GM19468 (cell line): ENCODE measurements at regions not wholly inside any gene's neighbourhood (a gene's known extent, or its start where the extent isn't known, plus 50 kb on each side); places are given as distances from the start of the nearest gene placed in this dataset.

Source experiments
- ATAC-seq: cut with Tn5 transposase; IDR thresholded peaks from one replicate; pipeline ENCODE4 v1.9.1; 2021; ENCODE audit warnings: mild to moderate bottlenecking, moderate library complexity, moderate number of reproducible peaks; ENCODE audit not compliant: unreplicated experiment; ENCODE audit errors: extremely low read depth

DNA sequence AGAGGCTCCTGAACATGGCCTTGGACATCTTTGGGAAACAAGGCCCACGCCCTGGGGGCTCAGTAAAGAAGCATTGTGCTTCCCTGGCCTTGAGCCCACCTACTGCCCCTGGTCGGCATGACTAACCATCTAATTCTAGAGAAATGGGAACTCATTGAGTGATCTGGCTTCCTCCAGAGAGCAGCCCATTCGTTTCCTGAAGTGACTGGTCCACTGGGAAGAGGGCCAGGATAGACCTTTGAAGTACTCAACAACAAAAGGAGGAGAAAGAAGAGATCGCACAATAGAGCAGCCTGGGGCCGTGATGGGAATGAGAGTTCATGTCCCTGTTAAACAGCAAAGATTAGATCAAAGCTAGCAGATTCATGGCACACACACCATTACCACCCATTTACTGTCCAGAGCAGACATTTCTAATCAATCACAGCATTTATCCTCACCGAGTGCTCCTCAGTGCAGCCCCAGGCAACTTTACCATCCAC, 514.4 kb upstream of the PROK2 start:
- no peak for ATAC-seq

DNA sequence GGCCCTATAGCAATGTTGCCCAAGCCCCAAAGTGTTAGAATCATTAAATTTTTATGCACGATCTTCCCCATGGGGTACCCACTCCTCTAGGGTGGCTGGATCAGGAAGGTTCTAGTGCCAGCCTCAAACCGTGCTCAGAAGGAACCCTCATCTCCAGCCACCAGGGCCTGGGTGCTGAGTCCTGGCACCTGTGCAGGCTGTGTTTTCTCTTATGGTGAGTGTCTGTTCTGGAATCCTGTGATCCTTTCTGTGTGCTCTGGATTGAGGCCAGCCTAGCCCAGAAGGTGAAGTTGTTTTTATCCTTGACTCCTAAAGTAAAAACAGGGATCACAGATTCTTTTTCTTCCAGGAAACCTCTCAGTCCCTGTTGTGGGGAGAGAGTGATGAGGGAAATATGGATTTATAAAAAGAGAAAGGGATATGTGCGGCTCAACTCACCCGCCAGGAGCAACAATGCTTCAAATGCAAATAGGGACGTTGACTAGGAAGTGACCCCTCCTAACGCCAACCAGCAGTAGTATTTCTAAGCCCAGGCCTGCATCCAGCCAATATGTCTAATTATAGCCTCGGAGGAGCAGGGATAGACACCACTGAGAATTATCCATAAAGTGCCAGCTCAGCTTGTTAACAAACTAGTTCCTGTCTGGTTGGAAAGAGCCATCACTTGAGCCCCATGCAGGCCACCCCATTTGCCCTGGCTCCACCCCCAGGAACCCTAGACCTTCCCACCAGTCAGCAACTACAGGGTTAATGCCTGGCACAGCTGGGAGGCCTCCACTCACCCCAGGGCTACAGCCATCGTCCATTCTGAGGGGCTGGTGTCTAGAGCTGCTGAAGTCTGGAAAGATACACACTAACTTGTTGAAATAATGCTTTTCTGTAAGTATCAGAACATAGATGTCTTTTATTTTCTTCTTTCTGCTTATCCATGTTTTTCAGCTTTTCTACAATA, 513.5 kb upstream of the PROK2 start:
- no peak for ATAC-seq

DNA sequence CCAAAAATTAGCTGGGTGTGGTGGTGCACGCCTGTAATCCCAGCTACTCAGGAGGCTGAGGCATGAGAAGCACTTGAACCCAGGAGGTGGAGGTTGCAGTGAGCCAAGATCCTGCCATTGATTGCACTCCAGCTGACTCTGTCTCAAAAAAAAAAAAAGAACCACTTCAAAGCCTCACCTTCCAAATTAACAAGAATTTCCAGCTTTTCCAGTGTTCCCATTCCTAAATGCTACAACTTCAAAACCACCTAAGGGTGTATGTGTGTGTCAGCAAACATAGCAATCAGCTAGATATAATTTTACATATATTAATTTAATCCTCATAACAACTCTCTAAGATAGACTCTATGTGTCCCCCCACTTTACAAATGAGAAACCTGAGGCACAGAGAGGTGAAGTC, 512.5 kb upstream of the PROK2 start:
- no peak for ATAC-seq

DNA sequence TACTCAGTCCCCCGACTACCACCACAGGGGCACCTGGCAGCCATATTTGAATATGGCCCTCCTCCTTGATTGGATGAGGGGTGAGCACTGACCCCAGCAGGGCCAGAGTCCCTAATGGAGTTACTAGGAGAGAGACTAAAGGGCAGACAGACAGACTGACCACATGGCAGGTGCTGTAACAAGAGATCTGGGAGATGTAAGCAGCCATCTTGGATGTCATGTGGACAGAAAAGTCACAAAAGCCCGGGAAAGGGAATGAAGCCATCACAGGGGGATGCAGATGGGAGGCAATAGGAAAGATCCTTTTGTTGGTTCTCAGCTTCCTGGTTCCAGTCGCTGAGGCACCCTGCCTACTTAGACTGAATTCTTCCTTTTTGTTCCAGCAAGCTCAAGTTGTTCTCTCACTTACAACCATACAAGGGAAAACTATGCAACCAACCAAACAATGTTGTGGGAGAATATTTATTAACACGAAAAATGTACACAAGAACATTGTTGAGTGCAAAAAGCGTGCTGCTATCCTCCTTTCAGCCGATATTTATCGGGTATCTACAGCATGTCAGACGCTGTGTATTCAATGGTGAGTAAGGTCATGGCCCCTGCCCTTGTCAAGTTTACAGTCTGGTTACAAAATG, 511.6 kb upstream of the PROK2 start:
- no peak for ATAC-seq

- ATAC-seq, result no peak
These were observed 511.1 kb upstream of the PROK2 start for GRCh38 chr3:72295962-72296450.

DNA sequence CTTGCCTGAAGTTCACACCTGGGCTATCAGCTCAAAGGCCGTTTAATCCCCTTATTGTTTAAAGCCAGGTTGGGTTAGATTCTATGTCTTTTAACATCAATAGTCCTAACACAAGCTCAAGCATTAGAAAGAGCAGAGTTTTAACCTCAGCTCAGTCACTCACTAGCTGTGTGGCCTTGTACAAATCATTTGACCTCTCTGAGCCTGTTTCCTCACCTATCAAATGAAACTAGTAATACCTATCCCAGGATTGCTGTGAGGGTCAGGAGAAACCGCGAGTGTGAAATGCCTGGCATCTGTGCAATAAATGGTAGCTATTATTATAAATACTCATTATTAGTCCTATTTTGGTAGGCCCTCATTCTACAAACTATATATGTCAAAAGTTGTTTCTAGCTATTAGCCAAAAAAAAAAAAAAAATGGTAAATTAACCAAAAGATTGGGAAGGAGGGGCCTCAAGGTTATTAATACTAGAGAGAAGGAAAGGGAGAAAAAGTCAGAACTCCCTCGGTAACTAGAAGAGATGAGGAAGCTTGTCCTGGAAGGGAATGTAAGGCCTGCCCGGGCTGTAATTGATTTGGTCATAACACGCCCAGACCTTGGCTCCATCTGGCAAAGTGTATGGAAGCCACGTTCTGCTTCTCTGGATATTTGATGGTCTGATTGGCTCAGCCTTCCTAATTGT, 510.5 kb upstream of the PROK2 start:
- no peak for ATAC-seq

- ATAC-seq, result no peak
These were observed 506.1 kb upstream of the PROK2 start for GRCh38 chr3:72290859-72291638.

- ATAC-seq, result no peak
These were observed 504.7 kb upstream of the PROK2 start for GRCh38 chr3:72289692-72290071.

DNA sequence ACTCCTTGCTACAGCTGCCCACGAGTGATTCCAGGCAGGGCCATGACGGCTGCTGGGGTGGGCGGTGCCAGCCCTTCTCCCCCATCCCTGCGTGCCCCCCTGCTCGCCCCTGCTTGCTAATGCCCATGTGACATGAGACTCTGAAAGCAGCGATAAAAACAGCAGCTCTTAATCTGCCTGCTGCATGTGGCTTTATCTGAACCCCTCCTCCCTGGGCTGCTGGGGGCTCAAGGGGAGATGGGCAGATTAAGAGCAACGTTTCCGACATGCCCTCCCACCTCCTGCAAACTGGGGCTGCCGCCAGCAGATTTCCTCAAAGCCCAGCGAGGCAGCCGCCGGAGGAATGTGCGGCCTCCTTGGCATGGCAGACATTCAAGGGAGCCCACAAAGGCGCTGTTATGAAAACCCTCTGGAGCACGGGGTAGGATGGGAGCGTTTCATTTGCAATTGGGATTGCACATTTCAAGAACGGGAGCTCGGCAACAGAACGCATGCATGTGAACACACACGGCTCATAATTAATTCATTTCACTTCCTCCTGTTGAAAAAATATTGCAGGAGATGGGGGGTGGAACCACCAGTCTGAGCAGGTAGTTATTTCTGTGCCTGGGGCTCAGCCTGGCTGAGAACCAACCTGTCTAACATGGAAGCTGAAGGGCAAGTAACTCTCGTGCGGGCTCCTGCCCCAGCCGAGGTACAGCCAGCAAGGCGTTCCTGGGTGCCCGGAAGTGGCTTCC, 504.2 kb upstream of the PROK2 start:
- no peak for ATAC-seq

- no peak for ATAC-seq
These were observed 503.0 kb upstream of the PROK2 start for GRCh38 chr3:72287956-72288355.

GRCh38 chr3:72285502-72285901, 500.6 kb upstream of the PROK2 start:
- no peak for ATAC-seq

DNA sequence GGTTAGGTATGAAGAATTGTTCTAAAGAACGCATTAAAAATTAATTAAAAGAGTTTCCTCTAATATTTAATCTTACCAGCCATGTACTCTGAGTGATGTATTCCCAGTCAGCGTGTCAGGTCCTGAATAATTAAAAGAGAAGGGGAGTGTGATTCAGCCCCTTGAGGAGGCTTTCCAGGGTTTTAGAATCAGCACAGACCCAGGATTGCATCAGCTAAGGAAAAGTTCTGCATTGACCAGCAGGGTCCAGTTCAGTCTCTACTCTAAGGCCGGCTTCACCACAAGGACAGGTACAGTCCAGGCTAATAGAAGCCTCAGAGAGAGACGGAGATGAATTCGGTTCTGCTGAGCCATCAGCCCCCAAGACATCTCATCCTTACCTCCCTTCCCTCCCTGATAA, 499.5 kb upstream of the PROK2 start:
- no peak for ATAC-seq

DNA sequence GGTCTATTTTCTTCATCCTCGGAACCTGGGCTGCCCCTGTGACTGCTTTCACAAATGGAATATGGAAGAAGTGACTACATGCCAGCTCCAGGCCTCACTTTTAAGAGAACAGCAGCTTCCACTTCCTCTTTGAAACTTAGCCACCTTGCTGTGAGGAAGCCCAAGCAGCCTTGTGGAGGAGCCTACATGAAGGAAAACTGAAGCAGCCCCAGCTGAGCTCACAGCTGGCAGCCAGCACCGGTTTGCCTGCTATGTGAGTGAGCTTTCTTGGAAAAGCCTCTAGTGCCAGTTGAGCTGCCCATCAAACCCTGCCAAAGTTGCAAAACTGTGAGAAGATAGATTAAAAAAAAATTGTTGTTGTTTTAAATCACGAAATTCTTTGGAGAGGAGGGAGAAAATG, 498.0 kb upstream of the PROK2 start:
- no peak for ATAC-seq

- ATAC-seq, result no peak
These were observed 496.6 kb upstream of the PROK2 start for GRCh38 chr3:72281551-72281950.

GRCh38 chr3:72280876-72281275, 495.9 kb upstream of the PROK2 start:
- no peak for ATAC-seq

- no peak for ATAC-seq
These were observed 494.7 kb upstream of the PROK2 start for GRCh38 chr3:72279631-72280041.

GRCh38 chr3:72279068-72279604, 494.2 kb upstream of the PROK2 start:
- ATAC-seq, result no peak

DNA sequence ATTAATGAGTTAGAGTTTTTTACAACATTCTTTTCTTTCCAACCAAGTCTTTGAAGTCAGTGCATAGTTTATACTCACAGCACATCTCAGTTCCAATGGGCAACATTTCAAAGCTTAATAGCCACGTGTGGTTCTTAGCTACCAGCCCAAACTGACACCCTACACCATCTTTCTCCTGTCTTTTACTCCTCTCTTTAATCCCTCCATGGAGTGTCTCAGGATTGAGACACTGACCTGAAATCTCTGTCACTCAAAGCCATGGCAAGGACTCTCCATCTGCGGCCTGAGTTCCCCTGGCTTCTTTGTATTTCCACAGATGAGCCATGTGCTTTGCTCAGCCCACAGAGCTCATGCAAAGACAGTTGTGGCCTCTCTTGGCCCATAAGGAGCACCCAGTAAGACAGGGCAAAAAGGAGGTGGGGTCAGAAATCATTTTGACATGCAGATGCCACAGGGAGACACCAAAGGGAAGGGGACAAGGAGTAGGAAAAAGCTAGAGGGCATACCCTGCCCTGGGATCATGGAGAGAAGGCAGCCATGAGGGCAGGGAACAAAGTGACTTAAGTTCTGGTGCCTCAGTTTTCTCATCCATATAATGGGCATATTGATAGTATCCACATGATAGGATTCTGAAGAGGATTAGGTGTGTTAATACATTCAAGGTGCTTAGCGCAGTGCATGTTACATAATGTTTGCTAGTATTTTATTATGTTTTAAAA, 493.6 kb upstream of the PROK2 start:
- ATAC-seq, result no peak
